Right lobe of liver (tissue), 6 donors: ENCODE measurements at regions not wholly inside any gene's neighbourhood (a gene's known extent, or its start where the extent isn't known, plus 50 kb on each side); places are given as distances from the start of the nearest gene placed in this dataset.

ENCODE experiments used
- ATAC-seq, 4 donors: fragments of 200-7000 bp; cut with Tn5 transposase; one replicate each; pipeline ENCODE4 v1.9.1; 2020; ENCODE audit warnings: mild to moderate bottlenecking in 4 of 4, moderate library complexity in 4 of 4
- DNase-seq, 3 donors: peaks; one replicate each; pipeline ENCODE4 v3.0.0-alpha.2; 2020
- H3K27ac ChIP-seq, 3 donors: fragments of 200-600 bp; one replicate each; pipeline ENCODE4 v1.8.0; 2022
- H3K27me3 ChIP-seq, 2 donors: fragments of 200-600 bp; one replicate each; pipeline ENCODE4 v1.8.0; 2022
- H3K36me3 ChIP-seq, 4 donors: fragments of 200-600 bp; sonication (generic) in 1 of 4; one replicate each; pipeline versions ENCODE4 v1.5.1 to v1.8.0; 2017 to 2022; ENCODE audit warnings: control low read depth in 1 of 4
- H3K4me1 ChIP-seq, 4 donors: fragments of 200-600 bp; sonication (generic) in 1 of 4; one replicate each; pipeline versions ENCODE4 v1.5.1 to v1.8.0; 2017 to 2022; ENCODE audit warnings: control low read depth in 1 of 4
- H3K4me3 ChIP-seq, 3 donors: fragments of 200-600 bp; one replicate each; pipeline ENCODE4 v1.8.0; 2022
- H3K9me3 ChIP-seq, 4 donors: fragments of 200-600 bp; sonication (generic) in 1 of 4; one replicate each; pipeline versions ENCODE4 v1.5.1 to v1.8.0; 2017 to 2022; ENCODE audit warnings: control low read depth in 1 of 4
- POLR2A ChIP-seq: fragments of 450-650 bp; IDR thresholded peaks from one replicate; pipeline ENCODE4 v1.6.1; 2017; ENCODE audit warnings: antibody characterized with exemption, mild to moderate bottlenecking
- WGBS: methylation state at CpG from one replicate; pipeline ENCODE4 v1.1.6; 2018; ENCODE audit warnings: low coverage, low lambda C conversion rate; ENCODE audit not compliant: insufficient coverage; ENCODE audit errors: missing lambda C conversion rate; 5-methylcytosine and 5-hydroxymethylcytosine counted together
- intact Hi-C, 2 donors: fragments of 100-400 bp; cut with DNase I; formaldehyde crosslinking; loops; one replicate each; pipeline versions ENCODE4 v1.11.2 to v1.14.1; 2022
- TF ChIP-seq, protein P1 (sequence below), 4 donors: fragments of 200-600 bp in 3 of 4; fragments of 450-650 bp in 1 of 4; IDR thresholded peaks; one replicate each; pipeline versions ENCODE4 v1.5.1 to v1.8.0; 2016 to 2022; ENCODE audit warnings: antibody characterized with exemption in 4 of 4, mild to moderate bottlenecking in 2 of 4
- donor health status: DM: no; HTN: yes; CAD: no.
- donor health status: DM: no; HTN: no; CAD: no.
- donor health status: DM: no; HTN: no; CAD: no.
- donor health status: DM: no; HTN: yes; CAD: no.
- donor health status: DM: no; HTN: yes; CAD: no.

DNA sequence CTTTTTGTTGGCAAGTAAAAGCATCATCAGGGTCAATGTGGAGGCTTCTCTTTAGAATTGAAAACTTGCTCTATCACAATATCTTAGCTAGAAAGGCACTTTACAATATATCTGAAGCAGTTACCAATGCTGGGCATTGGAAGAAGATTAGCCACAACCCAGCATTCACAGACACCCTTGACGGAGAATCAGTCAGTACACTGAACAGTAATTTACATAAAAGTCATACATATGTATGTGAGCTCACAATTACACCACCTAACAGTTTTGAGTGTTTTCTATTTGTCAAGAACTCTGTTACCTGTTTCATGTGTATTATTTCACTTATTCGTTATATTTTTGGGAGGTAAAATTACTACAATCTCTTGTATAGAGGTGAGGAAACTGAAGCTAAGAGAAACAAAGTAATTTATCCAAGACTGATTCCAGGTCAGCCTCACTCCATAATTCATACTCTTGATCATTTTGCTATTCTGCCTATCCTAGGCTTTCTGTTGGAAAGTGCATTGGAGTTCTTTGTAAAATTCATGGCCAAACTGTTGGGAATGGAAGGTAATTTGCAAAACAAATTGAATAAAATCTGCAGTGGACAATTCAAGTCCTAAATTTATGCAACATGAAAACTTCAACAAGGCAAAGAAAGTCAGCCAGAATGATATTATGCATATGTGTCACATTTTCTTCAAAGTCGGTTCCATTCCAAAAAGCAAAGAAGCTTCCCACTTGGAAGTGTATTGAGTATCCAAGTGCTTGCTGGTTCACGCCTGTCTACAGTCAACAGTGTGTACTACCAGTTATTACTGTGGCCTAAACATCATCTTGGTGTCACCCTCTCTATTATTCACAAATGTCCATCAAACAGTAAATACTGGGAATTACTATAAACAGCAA lies 223.7 kb upstream of the SEMA6D start:
- TF ChIP-seq, protein P1, sequence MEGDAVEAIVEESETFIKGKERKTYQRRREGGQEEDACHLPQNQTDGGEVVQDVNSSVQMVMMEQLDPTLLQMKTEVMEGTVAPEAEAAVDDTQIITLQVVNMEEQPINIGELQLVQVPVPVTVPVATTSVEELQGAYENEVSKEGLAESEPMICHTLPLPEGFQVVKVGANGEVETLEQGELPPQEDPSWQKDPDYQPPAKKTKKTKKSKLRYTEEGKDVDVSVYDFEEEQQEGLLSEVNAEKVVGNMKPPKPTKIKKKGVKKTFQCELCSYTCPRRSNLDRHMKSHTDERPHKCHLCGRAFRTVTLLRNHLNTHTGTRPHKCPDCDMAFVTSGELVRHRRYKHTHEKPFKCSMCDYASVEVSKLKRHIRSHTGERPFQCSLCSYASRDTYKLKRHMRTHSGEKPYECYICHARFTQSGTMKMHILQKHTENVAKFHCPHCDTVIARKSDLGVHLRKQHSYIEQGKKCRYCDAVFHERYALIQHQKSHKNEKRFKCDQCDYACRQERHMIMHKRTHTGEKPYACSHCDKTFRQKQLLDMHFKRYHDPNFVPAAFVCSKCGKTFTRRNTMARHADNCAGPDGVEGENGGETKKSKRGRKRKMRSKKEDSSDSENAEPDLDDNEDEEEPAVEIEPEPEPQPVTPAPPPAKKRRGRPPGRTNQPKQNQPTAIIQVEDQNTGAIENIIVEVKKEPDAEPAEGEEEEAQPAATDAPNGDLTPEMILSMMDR (IDR thresholded peaks at IDR 0.05): no peak
- TF ChIP-seq POLR2A: no peak
- H3K4me1 ChIP-seq: no peaks in the 10 kb centered on the region
- ATAC-seq (no peak), DNase-seq (no peak)
- WGBS: 85% methylated on average over 4 of the region's 4 CpGs
- no peaks in the 10 kb centered on the region for H3K9me3 ChIP-seq
- intact Hi-C loops: no loop called here
- no peak overlapping the region for H3K27ac ChIP-seq
- no peak overlapping the region for H3K4me3 ChIP-seq
- H3K27me3 ChIP-seq: no peaks in the 10 kb centered on the region
- H3K36me3 ChIP-seq: no peaks in the 10 kb centered on the region

- H3K36me3 ChIP-seq: no peaks in the 10 kb centered on the region
- H3K4me3 ChIP-seq: no peak overlapping the region
- no peak for ATAC-seq
- intact Hi-C loops: no loop called here
- WGBS: 55% methylated on average over 5 of the region's 5 CpGs
- DNase-seq: no peak
- H3K27ac ChIP-seq: no peak overlapping the region
- H3K4me1 ChIP-seq: no peaks in the 10 kb centered on the region
- TF ChIP-seq POLR2A: no peak
- TF ChIP-seq, protein P1 (IDR thresholded peaks at IDR 0.05): no peak
- H3K27me3 ChIP-seq: no peaks in the 10 kb centered on the region
- H3K9me3 ChIP-seq: no peaks in the 10 kb centered on the region
Observed at GRCh38 chr15:47496343-47497185, 220.7 kb upstream of the SEMA6D start.

GRCh38 chr15:47500842-47501241 lies 216.5 kb upstream of the SEMA6D start:
- 33% methylated on average over 2 of the region's 2 CpGs for WGBS
- TF ChIP-seq, protein P1 (IDR thresholded peaks at IDR 0.05): no peak
- TF ChIP-seq POLR2A: no peak
- Histone ChIP-seq H3K36me3 (no peaks in the 10 kb centered on the region), H3K4me1 (no peaks in the 10 kb centered on the region), H3K27me3 (no peaks in the 10 kb centered on the region), H3K9me3 (no peaks in the 10 kb centered on the region), H3K4me3 (no peak overlapping the region), H3K27ac (no peak overlapping the region)
- no peak for ATAC-seq
- no peak for DNase-seq
- intact Hi-C loops: no loop called here

- ATAC-seq: no peak
- no peak overlapping the region for H3K27ac ChIP-seq
- no peaks in the 10 kb centered on the region for H3K4me1 ChIP-seq
- TF ChIP-seq POLR2A: no peak
- TF ChIP-seq, protein P1 (IDR thresholded peaks at IDR 0.05): no peak
- no peaks in the 10 kb centered on the region for H3K9me3 ChIP-seq
- no peaks in the 10 kb centered on the region for H3K36me3 ChIP-seq
- WGBS: 64% methylated on average over 6 of the region's 6 CpGs
- intact Hi-C loops: no loop called here
- H3K4me3 ChIP-seq: no peak overlapping the region
- no peaks in the 10 kb centered on the region for H3K27me3 ChIP-seq
- no peak for DNase-seq
Observed at GRCh38 chr15:47502041-47502440, 215.3 kb upstream of the SEMA6D start.
